HUES6 (cell line): ENCODE measurements at regions not wholly inside any gene's neighbourhood (a gene's known extent, or its start where the extent isn't known, plus 50 kb on each side); places are given as distances from the start of the nearest gene placed in this dataset.

Source experiments
- H3K27ac ChIP-seq: 2 replicates; pipeline ENCODE4 v1.7.0; 2013; ENCODE audit warnings: low read depth, mild to moderate bottlenecking, low read length, inconsistent platforms
- H3K27me3 ChIP-seq: 2 replicates; pipeline ENCODE4 v1.6.1; 2013; ENCODE audit warnings: low read length; ENCODE audit not compliant: control insufficient read depth, insufficient read depth
- H3K36me3 ChIP-seq: 2 replicates; pipeline ENCODE4 v1.6.1; 2013; ENCODE audit warnings: low read length; ENCODE audit not compliant: control insufficient read depth, insufficient read depth
- H3K4me1 ChIP-seq: 2 replicates; pipeline ENCODE4 v1.6.1; 2013; ENCODE audit warnings: low read length; ENCODE audit not compliant: control insufficient read depth, insufficient read depth
- H3K4me3 ChIP-seq: 2 replicates; pipeline ENCODE4 v1.5.1; 2013; ENCODE audit warnings: low read depth, low read length
- H3K9ac ChIP-seq: one replicate; pipeline ENCODE4 v1.6.1; 2013; ENCODE audit warnings: mild to moderate bottlenecking, low read length
- H3K9me3 ChIP-seq: 2 replicates; pipeline ENCODE4 v1.6.1; 2013; ENCODE audit warnings: low read depth, low read length; ENCODE audit not compliant: control insufficient read depth, insufficient read depth

DNA sequence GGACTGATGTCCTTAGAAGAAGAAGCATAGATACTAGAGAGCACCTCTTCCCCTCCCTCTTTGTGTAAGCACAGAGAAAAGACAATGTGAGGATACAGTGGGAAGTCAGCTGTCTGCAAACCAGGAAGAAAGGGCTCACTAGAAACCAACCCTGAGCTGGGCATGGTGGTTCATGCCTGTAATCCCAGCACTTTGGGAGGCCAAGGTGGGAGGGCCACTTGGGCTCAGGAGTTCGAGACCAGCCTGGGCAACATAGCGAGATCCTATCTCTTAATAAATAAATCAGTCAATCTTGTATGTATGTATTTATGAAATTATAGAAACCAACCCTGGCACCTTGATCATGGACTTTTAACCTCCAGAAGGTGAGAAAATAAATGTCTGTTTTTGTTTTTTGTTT, 118.3 kb downstream of the NPIPB5 start:
- Histone ChIP-seq H3K4me3 (no peak overlapping the region), H3K36me3 (no peaks in the 10 kb centered on the region), H3K9me3 (no peaks in the 10 kb centered on the region), H3K27me3 (no peaks in the 10 kb centered on the region), H3K4me1 (peaks cover 16% of the 10 kb centered on the region), H3K27ac (no peak overlapping the region), H3K9ac (no peak overlapping the region)

DNA sequence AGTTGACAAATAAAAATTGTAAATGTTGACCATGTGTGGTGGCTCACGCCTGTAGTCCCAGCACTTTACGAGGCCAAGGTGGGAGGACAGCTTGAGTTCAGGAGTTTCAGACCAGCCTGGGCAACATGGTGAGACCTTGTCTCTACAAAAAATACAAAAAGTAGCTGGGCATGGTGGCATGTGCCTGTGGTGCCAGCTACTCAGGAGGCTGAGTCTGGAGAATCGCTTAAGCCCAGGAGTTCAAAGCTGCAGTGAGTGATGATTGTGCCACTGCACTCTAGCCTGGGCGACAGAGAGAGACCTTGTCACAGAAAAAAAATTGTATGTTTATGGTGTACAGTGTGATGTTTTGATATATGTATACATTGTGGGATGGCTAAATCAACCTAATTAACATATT, 119.6 kb downstream of the NPIPB5 start:
- Histone ChIP-seq H3K9ac (no peak overlapping the region), H3K4me1 (peaks cover 27% of the 10 kb centered on the region), H3K36me3 (no peaks in the 10 kb centered on the region), H3K27me3 (no peaks in the 10 kb centered on the region), H3K4me3 (no peak overlapping the region), H3K9me3 (no peaks in the 10 kb centered on the region), H3K27ac (no peak overlapping the region)

DNA sequence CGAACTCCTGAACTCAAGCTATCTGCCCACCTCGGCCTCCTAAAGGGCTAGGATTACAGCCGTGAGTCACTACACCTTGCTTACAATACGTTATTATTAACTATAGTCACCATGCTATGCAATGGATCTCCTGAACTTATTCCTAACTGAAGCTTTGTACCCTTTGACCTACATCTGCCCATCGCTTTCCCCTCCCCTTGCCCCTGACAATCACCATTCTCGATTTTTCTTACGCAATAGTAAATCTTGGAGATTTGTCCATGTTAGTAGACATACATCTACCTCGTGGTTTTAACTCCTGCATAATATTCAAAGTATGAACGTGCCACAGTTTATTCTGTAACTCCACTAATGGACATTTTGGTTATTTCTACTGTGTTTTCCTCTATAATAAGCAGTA, 120.6 kb downstream of the NPIPB5 start:
- H3K9ac ChIP-seq, result no peak overlapping the region
- no peaks in the 10 kb centered on the region for H3K27me3 ChIP-seq
- no peaks in the 10 kb centered on the region for H3K9me3 ChIP-seq
- peaks cover 37% of the 10 kb centered on the region for H3K4me1 ChIP-seq
- no peaks in the 10 kb centered on the region for H3K36me3 ChIP-seq
- H3K4me3 ChIP-seq, result no peak overlapping the region
- no peak overlapping the region for H3K27ac ChIP-seq

DNA sequence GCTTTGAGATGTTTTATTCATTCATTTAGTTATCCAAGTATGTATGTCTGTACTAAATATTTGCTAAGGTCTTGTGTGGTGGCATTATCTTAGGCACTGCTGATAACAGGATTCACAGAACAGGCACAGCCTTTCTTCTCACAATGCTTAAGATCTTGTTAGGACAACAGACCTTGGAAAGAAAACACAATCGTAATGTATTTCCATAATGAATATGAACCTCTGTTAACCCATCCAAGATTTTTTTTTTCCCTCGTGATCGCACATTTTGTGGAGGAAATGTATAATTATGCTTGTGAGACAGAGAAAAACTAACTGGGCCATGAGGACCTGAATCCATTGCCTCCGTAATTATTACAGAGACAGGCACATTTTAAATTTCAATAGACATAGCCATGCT, 121.9 kb downstream of the NPIPB5 start:
- peaks cover 38% of the 10 kb centered on the region for H3K4me1 ChIP-seq

DNA sequence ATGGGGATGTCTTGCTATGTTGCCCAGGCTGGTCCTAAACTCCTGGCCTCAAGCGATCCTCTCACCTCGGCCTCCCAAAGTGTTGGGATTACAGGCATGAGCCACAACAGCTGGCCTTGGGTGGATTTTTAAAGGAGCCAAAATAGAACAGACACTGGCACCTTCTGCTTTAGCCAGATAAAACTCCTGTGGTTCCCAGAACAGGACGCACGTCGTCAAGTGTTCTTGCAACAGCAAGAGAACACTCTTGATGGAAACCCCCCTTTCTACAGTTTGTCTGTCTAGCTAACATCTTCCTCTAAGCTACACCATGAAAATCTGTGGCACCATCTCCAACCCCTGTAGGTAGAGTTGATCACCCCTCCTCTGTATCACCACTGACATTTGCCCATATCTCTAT, 122.6 kb downstream of the NPIPB5 start:
- Histone ChIP-seq H3K4me3 (no peak overlapping the region), H3K4me1 (peaks cover 38% of the 10 kb centered on the region), H3K36me3 (no peaks in the 10 kb centered on the region), H3K27me3 (no peaks in the 10 kb centered on the region), H3K9ac (no peak overlapping the region), H3K27ac (peak overlapping the region; percentile 88), H3K9me3 (peaks cover 4% of the 10 kb centered on the region; the same call in 1 of the 2 replicates)

More for the DNA sequence above, 121.9 kb downstream of the NPIPB5 start:
- Histone ChIP-seq H3K27me3 (no peaks in the 10 kb centered on the region), H3K36me3 (no peaks in the 10 kb centered on the region), H3K9me3 (peaks cover 2% of the 10 kb centered on the region; the same call in 1 of the 2 replicates), H3K27ac (no peak overlapping the region), H3K4me3 (no peak overlapping the region), H3K9ac (no peak overlapping the region)

DNA sequence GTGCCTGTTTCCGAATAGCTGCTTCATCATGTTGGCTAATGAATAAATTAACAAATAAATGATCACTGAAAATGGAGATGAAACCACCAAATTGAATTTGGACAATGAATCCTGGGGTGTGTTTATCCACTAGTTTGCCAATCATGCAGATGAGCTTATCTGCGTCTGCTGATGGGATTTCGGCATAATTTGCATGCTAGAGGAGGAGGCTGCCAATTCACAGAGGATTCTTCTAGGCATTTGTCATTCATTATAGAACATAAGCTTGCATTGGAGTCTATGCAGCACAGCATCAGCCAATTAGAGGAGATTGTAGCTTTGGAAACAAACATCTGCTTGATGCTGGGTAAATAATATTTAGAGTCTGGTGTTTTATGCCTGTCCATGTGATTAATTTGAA, 123.1 kb downstream of the NPIPB5 start:
- Histone ChIP-seq H3K27ac (peak overlapping the region; percentile 88), H3K4me3 (no peak overlapping the region), H3K9ac (peak overlapping the region; percentile 66), H3K4me1 (peaks cover 38% of the 10 kb centered on the region), H3K9me3 (peaks cover 4% of the 10 kb centered on the region; the same call in 1 of the 2 replicates), H3K27me3 (no peaks in the 10 kb centered on the region), H3K36me3 (no peaks in the 10 kb centered on the region)

DNA sequence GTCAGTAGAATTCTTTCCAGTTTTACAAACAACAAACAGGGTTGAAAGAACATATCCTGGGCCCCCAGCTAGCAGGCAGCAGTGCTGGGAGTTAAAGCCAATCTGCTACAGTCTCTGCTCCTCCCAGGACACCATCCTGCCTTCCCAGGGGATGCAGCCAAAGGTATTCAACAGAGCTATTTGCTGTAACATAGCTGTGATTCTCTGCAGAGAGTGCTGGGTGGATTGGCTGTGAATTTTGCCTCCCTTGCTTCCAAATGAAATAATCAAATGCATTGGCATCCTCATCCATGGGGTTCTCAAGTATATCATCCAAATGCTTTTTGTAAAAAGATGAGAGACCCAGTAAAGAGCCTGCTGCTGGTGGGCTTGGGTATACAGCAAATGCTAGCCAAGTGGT, 124.3 kb downstream of the NPIPB5 start:
- no peaks in the 10 kb centered on the region for H3K27me3 ChIP-seq
- no peaks in the 10 kb centered on the region for H3K36me3 ChIP-seq
- peaks cover 4% of the 10 kb centered on the region; the same call in 1 of the 2 replicates for H3K9me3 ChIP-seq
- peaks cover 38% of the 10 kb centered on the region for H3K4me1 ChIP-seq
- H3K27ac ChIP-seq, result peak overlapping the region; percentile 88
- H3K9ac ChIP-seq, result peak overlapping the region; percentile 79
- H3K4me3 ChIP-seq, result 0 out of 2 replicates have a peak overlapping the region, but pooled peaks have one; percentile 1

DNA sequence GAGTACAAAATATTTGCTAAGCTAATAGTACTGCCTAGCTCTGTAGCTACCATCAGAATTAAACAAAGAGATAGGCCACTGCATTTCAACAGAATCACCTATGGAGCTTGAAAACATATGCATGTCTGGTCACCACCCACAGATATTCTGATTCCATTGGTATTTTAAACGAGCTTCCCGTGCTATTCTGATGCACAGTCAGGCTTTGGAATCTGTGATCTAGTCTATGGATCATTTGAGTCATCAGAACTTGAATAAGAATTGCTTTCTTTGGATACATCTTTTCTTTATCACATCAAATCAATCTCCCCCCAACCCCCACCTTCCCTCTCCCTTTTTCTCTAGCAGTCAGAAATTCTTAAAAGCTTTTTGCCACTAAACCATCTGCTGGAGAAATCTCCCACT, 124.7 kb downstream of the NPIPB5 start:
- peaks cover 4% of the 10 kb centered on the region; the same call in 1 of the 2 replicates for H3K9me3 ChIP-seq
- H3K4me3 ChIP-seq, result 0 out of 2 replicates have a peak overlapping the region, but pooled peaks have one; percentile 1
- H3K27ac ChIP-seq, result peak overlapping the region; percentile 88
- H3K4me1 ChIP-seq, result peaks cover 38% of the 10 kb centered on the region
- H3K36me3 ChIP-seq, result no peaks in the 10 kb centered on the region
- no peaks in the 10 kb centered on the region for H3K27me3 ChIP-seq
- peak overlapping the region; percentile 79 for H3K9ac ChIP-seq

DNA sequence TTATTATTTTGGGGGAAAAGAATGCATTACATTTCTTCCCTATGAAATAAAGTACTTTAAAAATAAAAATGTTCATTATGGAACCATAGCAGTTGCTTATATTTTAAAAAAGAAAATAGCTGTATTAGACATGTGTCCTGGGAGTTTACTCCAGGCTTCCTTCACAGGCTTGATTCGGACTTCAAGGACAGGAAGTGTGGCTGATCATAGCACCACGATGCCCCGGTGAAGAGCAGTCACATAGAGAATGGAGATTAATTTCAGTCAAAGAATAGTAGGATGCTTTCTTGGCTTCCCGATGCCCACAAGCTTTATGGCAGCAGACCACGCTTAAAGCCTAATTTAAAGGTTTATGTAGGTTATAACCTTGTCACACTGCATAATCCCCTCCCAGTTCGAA, 125.1 kb downstream of the NPIPB5 start:
- peak overlapping the region; percentile 88 for H3K27ac ChIP-seq
- no peaks in the 10 kb centered on the region for H3K27me3 ChIP-seq
- H3K9me3 ChIP-seq, result peaks cover 4% of the 10 kb centered on the region; the same call in 1 of the 2 replicates
- H3K4me3 ChIP-seq, result no peak overlapping the region
- H3K36me3 ChIP-seq, result no peaks in the 10 kb centered on the region
- H3K9ac ChIP-seq, result peak overlapping the region; percentile 35
- peaks cover 38% of the 10 kb centered on the region for H3K4me1 ChIP-seq

DNA sequence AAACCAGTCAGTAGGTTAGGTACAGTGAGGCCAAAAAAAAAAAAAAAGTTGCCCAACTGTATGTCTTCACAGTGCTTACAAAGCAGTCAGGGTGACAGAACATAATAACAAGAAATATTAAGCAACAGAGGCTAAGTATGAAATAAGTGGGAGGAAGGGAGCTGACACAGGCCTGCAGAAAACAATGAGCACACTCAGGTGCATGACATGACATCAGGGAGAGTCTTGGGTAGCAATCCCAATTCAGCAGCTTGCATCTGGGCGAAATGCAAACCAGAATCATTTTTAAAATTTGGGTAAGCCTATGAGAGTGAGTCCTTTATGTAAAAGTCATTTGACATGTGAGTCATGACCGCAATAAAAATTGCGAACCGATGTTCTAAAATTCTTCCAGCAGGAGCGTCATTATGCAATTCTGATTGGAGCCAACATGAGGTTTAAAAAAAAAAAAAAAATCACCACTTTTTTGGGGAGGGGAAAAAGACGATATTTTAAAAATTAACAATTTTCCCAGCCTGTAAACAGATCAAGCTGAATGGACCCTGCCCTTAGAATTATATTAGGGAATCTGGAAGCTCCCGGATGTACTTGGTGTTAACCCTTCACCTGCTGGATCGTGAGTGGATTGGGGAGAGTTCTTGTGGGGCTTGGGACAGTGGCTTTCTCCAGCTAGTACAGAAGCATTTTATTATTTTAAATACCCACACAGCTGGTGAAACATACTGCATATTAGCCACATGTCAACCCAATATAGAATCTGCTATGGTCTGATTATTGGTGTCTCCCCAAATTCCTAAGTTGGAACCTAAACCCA, 127.9 kb downstream of the NPIPB5 start:
- Histone ChIP-seq H3K36me3 (no peaks in the 10 kb centered on the region), H3K9ac (no peak overlapping the region), H3K9me3 (peaks cover 4% of the 10 kb centered on the region; the same call in 1 of the 2 replicates), H3K4me3 (no peak overlapping the region), H3K4me1 (peaks cover 37% of the 10 kb centered on the region), H3K27me3 (no peaks in the 10 kb centered on the region), H3K27ac (no peak overlapping the region)

DNA sequence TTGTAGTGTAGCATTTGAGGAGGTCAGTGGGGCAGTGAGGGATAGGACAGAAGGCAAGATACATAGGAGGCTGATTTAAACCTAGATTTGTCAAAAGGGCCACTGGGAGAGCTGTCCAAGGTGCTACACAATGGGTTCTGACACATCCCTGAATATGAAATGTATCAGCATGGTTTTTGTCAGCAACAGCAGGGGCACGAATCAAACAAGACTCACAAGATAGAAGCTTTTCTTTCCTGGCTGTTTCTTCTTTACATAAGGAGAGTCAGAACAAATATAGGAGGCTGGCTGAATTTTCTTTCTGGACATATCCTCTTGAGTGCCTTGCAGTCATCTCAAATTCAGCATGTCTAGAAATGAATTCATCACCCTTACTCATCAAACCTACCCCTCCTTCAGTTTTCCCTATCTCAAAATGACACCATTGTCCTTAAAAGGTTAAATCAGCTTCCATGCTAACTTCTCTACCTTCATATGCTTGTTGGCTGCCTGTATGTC, 130.5 kb downstream of the NPIPB5 start:
- peaks cover 4% of the 10 kb centered on the region; the same call in 1 of the 2 replicates for H3K9me3 ChIP-seq
- no peak overlapping the region for H3K9ac ChIP-seq
- H3K36me3 ChIP-seq, result no peaks in the 10 kb centered on the region
- H3K27me3 ChIP-seq, result no peaks in the 10 kb centered on the region
- no peak overlapping the region for H3K4me3 ChIP-seq
- H3K4me1 ChIP-seq, result peaks cover 14% of the 10 kb centered on the region
- H3K27ac ChIP-seq, result no peak overlapping the region
